ENCODE measurements at regions not wholly inside any gene's neighbourhood (a gene's known extent, or its start where the extent isn't known, plus 50 kb on each side); places are given as distances from the start of the nearest gene placed in this dataset.

DNA sequence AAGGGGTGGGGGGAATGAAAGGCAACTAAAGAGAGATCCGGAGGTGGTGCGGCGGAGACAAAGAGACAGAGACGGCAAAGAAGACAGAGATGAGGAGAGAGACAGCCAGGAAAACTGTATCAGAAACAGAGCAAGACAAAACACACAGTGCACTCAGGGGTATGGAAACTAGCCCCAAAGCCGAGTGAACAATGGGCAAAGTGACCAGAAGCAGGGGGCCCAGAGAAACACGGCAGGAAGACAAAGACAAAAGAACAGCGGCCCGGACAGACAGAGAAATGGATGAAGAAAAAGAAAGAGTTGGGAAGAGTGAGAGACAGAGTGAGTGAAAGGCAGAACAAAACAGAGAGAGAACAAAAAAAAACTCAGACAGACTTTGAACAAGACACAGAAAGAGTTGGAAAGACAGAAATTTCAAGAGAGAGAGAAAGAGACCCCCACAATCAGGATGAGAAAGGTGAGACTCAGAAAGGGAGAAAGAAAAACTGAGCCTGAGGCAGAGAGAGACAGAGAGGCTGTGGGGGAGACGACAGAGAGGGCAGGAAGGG is 60.6 kb upstream of the PAX2 start:
- TF ChIP-seq POLR2A (IDR thresholded peaks at IDR 0.05) (no peak), CTCF (IDR thresholded peaks at IDR 0.05) (no peak)
- DNase-seq = no peak
- H3K4me1 ChIP-seq = no peaks in the 10 kb centered on the region
- no peaks in the 10 kb centered on the region for H3K36me3 ChIP-seq
- peaks cover 0 to 61% of the 10 kb centered on the region in 2 donors for H3K27me3 ChIP-seq
- no peak overlapping the region for H3K4me3 ChIP-seq
- intact Hi-C loops (cut with DNase I; ENCODE audit: low total_unique reads) = no loop called here
- no peak overlapping the region for H3K27ac ChIP-seq
- H3K9me3 ChIP-seq = no peaks in the 10 kb centered on the region

- H3K27ac ChIP-seq = no peak overlapping the region
- intact Hi-C loops (cut with DNase I; ENCODE audit: low total_unique reads) = no loop called here
- H3K36me3 ChIP-seq = no peaks in the 10 kb centered on the region
- TF ChIP-seq CTCF (IDR thresholded peaks at IDR 0.05) = no peak
- TF ChIP-seq POLR2A (IDR thresholded peaks at IDR 0.05) = no peak
- no peak for DNase-seq
- peaks cover 0 to 59% of the 10 kb centered on the region in 2 donors for H3K27me3 ChIP-seq
- H3K4me1 ChIP-seq = no peaks in the 10 kb centered on the region
- H3K4me3 ChIP-seq = no peak overlapping the region
- H3K9me3 ChIP-seq = no peaks in the 10 kb centered on the region
These were observed 60.1 kb upstream of the PAX2 start for GRCh38 chr10:100685331-100685730.

DNA sequence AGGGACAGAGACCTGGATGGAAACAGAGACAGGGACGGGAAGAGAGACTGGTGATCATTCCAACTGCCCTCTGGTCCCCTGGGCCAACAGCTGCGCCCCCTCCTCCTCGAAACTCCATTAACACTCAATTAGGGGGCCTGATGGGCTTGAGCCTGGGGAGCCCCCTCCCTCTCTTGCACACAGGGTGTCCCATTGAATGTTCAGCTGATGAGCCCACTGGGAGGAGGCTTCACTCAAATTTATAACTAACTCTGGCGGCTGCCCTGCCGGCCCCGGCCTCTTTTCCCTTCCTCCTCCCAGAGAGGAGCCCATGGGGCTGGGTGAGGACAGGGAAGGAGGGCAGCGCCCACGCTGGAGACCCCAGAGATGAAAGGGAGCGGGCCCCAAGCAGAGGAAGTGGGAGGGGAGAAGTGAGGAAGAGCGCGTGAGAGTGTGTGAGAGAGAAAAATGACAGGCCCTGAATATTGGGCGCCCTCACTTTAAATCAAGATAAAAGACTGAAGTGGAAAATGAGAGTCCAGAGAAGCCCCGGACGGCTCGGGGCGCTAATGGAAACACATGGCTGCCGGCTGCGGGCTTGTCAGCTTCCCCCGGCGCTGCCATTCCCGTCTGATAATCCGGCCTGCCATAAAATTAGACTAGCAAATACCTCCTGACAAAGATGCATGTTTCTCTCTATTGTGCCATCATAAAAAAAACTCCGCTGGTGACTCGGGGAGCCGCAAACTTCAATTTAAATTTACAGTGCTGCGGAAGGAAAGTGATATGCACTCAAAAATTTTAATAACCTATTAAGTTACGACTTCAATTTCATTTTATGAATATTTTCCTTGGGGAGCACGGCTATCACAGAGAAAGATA is 58.0 kb upstream of the PAX2 start:
- no peak overlapping the region for H3K27ac ChIP-seq

DNA sequence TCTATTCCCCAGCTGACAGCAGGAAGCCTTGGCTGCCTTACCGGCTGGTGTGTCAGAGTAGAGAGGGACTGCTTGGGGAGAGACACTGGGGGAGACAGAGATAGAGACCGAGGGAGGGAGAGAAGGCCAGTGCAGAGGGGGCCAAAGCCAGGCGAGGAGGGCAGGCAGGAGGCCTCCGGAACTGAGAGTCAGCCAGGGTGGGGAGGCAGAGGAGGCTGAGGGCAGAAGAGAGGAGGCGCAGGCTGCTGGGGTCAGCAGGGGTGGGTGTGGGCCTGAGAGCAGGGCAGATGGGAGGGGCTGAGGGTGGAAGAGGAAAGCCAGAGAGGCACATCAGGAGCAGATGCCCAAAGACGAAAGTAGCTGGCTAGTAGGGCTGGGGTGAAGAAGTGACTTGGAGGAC is 57.2 kb upstream of the PAX2 start:
- H3K4me3 ChIP-seq = no peak overlapping the region
- no peaks in the 10 kb centered on the region for H3K9me3 ChIP-seq
- no peak for TF ChIP-seq CTCF (IDR thresholded peaks at IDR 0.05)
- TF ChIP-seq POLR2A (IDR thresholded peaks at IDR 0.05) = no peak
- H3K36me3 ChIP-seq = no peaks in the 10 kb centered on the region
- intact Hi-C loops (cut with DNase I; ENCODE audit: low total_unique reads) = no loop called here
- DNase-seq = no peak
- H3K27ac ChIP-seq = no peak overlapping the region
- peaks cover 0 to 42% of the 10 kb centered on the region in 2 donors for H3K27me3 ChIP-seq
- H3K4me1 ChIP-seq = no peaks in the 10 kb centered on the region

More for the DNA sequence above, 58.0 kb upstream of the PAX2 start:
- DNase-seq = no peak
- Histone ChIP-seq H3K4me3 (no peak overlapping the region), H3K9me3 (no peaks in the 10 kb centered on the region), H3K4me1 (no peaks in the 10 kb centered on the region), H3K27me3 (peaks cover 0 to 48% of the 10 kb centered on the region in 2 donors), H3K36me3 (no peaks in the 10 kb centered on the region)
- intact Hi-C loops (cut with DNase I; ENCODE audit: low total_unique reads) = no loop called here
- TF ChIP-seq CTCF (IDR thresholded peaks at IDR 0.05) (no peak), POLR2A (IDR thresholded peaks at IDR 0.05) (no peak)

GRCh38 chr10:100693821-100694220 is 51.6 kb upstream of the PAX2 start:
- Histone ChIP-seq H3K27ac (no peak overlapping the region), H3K4me3 (no peak overlapping the region), H3K36me3 (no peaks in the 10 kb centered on the region), H3K4me1 (no peaks in the 10 kb centered on the region), H3K27me3 (peaks cover 0 to 6% of the 10 kb centered on the region in 2 donors), H3K9me3 (no peaks in the 10 kb centered on the region)
- no peak for TF ChIP-seq POLR2A (IDR thresholded peaks at IDR 0.05)
- TF ChIP-seq CTCF (IDR thresholded peaks at IDR 0.05) = no peak
- no peak for DNase-seq
- intact Hi-C loops (cut with DNase I; ENCODE audit: low total_unique reads) = no loop called here

Data from uterus (tissue), 3 donors.